LNCAP (cell line): ENCODE measurements at regions not wholly inside any gene's neighbourhood (a gene's known extent, or its start where the extent isn't known, plus 50 kb on each side); places are given as distances from the start of the nearest gene placed in this dataset.

Experiments used
- CTCF ChIP-seq: fragments of 450-650 bp; IDR thresholded peaks from 2 replicates; pipeline ENCODE4 v1.5.1; 2017; ENCODE audit warnings: mild to moderate bottlenecking

- TF ChIP-seq CTCF = no peak
Measured at GRCh38 chr10:125261491-125262186, 101.3 kb upstream of the CTBP2 start.

GRCh38 chr10:125260260-125260659 lies 99.9 kb upstream of the CTBP2 start:
- no peak for TF ChIP-seq CTCF

GRCh38 chr10:125259651-125260050 lies 99.3 kb upstream of the CTBP2 start:
- TF ChIP-seq CTCF = no peak

- TF ChIP-seq CTCF = no peak
Measured at GRCh38 chr10:125258676-125259075, 98.3 kb upstream of the CTBP2 start.

GRCh38 chr10:125257521-125258108 lies 97.3 kb upstream of the CTBP2 start:
- TF ChIP-seq CTCF = no peak

GRCh38 chr10:125256026-125256425 lies 95.7 kb upstream of the CTBP2 start:
- no peak for TF ChIP-seq CTCF

- TF ChIP-seq CTCF = no peak
Measured at GRCh38 chr10:125252937-125253336, 92.6 kb upstream of the CTBP2 start.

- no peak for TF ChIP-seq CTCF
Measured at GRCh38 chr10:125249948-125250347, 89.6 kb upstream of the CTBP2 start.
